ENCODE measurements at regions not wholly inside any gene's neighbourhood (a gene's known extent, or its start where the extent isn't known, plus 50 kb on each side); places are given as distances from the start of the nearest gene placed in this dataset.

DNA sequence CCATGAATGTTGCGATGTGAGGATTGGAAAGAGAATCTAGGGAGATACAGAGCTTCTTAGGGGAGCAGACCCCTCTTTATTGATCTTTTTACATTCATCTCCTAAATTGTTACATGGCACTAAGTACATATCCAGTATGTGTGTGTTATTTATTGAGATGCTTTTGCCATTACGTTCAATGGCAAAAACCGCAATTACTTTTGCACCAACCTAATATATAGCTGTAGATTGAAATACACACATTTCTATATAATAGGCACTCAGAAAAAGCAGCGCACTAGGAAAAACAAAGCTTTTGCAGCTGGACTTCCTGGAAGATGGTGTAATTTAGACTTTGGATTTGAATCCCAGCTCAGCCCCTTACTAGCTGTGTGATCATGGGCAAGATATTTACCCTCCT lies 849.4 kb downstream of the SLC4A3 start:
- TF ChIP-seq CTCF (IDR thresholded peaks at IDR 0.05) (no peak), POLR2A (IDR thresholded peaks at IDR 0.05) (no peak)

Measured in thyroid gland (tissue), 4 donors.